HG02852 (cell line): ENCODE measurements at regions not wholly inside any gene's neighbourhood (a gene's known extent, or its start where the extent isn't known, plus 50 kb on each side); places are given as distances from the start of the nearest gene placed in this dataset.
A peak's percentile ranks its signal among the peaks of the same experiment; 100 is the strongest.
"Not testable (repeated sequence)": the region's sequence is repeated elsewhere in the genome, so short reads cannot be mapped to it uniquely, and the experiment has no call there.

Experiments used
- ATAC-seq: cut with Tn5 transposase; IDR thresholded peaks from one replicate; pipeline ENCODE4 v1.9.1; 2021; ENCODE audit warnings: mild to moderate bottlenecking, moderate library complexity; ENCODE audit not compliant: unreplicated experiment

- no peak for ATAC-seq
These were observed 101.4 kb downstream of the TNFAIP3 start for GRCh38 chr6:137968455-137968804.

DNA sequence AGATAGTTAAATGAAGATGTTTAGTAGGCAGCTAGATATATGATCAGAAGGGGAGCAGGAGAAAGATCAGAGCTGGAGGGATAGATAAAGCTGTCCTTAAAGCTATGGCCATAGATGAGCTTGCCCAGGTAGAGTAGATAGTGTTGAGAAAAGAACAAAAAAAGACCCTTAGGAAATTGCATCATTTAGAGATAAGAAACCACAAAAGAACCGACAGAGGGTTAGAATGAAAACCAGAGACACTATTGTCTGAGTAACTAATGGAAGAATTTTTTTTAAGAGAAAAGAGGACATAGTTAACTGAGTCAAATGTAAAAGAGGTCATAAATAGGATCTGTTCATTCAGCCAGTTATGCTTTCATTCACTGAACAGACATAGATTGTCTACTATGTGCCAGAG, 101.8 kb downstream of the TNFAIP3 start:
- ATAC-seq, result no peak

DNA sequence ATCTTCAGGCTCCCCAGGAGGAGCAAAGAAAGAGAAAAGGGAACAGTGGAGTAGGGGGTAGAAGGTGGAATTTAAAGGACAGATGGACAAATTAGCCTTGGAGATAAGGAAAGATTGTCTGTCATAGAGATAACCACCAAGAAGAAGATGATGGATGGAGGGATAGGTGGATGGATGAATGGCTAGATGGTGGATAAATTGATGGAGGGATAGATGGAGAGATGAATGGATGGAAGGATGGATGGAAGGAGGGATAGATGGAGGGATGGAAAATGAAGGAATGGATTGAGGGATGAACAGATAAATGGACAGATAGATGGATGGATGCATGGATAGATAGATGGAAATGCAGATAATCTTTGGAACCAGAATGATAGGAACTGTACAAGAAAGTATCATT, 102.8 kb downstream of the TNFAIP3 start:
- no peak for ATAC-seq

DNA sequence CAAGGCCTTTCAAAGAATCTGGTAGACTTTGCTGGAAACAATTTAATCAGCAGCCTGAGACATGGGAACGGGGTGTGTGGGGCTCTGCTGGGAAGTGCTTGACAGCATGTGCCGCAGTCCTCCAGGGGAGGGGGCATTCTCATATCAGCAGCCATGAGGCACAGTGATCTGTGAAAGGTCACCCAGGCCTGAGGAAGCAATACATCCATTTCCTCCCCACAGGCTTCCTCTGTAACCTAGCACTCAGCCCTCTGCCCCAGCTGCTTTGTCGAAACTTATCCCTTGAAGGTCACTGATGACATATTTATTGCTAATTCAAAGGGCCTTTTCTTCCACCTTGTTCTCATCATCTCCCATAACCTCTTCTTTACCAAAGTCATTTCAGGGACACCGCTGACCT, 103.3 kb downstream of the TNFAIP3 start:
- ATAC-seq, result peak; percentile 41

DNA sequence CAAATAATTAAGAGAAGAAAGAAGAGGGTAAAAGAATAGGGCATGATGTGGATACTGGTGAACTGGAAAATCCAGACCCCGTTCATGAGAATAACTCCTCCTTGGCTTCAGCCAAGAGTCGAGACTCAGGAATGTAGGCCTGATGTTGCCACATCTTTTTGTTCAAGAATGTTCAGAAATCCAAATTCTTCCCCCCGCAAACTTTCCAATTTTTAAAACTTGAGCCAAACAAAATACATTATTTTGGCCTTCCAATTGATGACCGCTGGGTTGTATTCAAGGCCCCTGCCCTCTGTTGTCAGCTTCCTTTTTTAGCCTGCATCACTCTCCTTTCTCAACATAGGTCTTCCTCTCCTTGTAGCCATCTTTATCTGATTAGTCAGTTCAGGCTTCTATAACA, 106.1 kb downstream of the TNFAIP3 start:
- ATAC-seq, result no peak

- peak; percentile 35 for ATAC-seq
These were observed 108.3 kb downstream of the TNFAIP3 start for GRCh38 chr6:137975188-137975940.

DNA sequence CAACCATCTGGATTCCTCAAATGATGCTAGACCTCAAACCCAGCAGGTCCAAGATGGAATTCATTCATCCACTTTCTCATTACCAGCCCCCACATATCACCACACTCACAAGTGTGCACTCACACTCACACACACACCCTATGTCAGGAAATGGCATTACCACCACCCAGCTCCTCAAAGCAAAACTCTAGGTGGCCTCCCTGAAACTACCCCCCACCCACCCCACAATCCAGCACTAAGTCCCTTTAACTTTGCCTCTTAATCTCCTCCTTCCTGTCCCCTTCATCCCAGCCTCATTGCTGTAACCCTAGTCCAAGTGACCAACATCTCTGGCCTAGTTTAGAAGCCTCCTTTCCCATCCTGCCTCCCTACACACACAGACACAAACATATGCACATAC, 109.4 kb downstream of the TNFAIP3 start:
- ATAC-seq, result no peak

DNA sequence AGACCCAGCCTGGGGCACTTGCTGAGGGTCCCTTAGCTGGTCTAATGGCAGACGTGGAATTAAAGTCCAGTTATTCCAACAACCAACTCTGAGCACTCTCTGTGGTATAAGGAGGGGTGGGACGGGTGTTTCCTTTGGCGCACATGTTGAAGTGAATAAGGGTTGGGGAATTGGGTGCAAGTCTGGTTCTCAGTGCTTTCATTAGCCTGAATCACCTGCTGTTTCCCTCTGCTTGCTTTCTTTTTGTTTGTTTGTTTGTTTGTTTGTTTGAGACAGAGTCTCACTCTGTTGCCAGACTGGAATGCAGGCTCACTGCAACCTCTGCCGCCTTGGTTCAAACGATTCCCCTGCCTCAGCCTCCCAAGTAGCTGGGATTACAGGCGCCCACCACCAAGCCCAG, 110.1 kb downstream of the TNFAIP3 start:
- ATAC-seq, result no peak

DNA sequence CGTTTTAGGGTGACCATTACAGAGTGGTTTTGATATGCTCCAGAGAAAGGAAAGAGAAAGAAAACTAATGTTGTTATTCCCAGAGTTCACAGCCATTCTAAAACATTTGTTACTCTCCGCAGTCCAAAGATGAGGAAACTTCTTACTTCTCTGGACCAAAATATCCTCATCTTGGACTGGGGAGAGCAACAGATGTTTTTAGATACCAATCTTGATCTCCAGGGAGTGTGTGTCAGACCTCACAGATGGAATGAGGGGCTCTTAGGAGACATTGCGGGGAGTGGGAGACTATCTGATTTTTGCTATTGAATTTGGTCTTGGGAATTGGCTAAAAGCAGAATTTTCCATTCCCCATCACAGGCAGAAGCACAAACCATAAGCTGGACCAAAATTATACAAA, 110.8 kb downstream of the TNFAIP3 start:
- ATAC-seq, result no peak

DNA sequence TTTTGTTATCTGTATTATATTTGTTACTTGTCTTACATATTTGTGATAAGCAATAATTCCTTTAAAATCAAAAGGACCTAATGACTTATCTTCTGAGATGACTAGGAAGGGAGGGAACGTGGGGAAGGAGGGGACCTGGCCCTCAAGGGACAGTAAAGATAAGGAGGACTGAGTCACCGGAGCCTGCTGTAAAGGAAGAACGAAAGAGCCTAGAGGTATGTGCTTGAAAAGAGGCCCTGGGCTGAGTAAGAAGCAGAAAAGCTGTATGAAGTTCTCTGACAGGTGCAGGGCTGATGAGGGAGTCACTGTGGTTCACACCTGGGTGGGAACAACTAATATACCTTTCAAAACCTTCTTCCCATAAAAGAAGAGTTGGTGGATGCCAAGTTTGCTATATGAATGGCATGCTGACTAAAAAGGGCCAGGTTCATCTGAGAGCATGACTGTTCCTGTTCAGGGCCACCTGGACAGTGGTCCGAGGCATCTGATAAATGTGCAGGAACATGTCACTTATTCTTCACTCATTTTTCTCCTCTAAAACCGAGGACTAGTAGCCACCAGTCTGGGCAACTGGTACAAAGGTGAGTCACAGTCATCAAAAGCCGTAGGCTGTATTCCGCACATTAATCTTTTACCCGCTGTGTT, 111.3 kb downstream of the TNFAIP3 start:
- ATAC-seq, result peak; percentile 62

DNA sequence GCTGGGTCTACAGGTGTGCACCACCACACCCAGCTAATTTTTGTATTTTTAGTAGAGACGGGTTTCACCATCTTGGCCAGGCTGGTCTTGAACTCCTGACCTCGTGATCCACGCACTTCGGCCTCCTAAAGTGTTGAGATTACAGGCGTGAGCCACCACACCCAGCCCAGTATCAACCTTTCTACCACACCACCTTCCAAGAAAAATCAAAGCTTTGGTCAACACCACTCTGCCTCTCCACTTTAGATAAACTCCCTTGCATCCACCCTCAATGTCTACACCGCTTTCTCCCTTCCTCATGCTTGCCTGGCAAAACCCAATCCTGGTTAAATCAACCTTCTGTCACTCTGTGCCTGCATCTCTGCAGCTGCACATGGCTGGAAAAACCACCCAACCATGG, 112.2 kb downstream of the TNFAIP3 start:
- ATAC-seq, result not testable (repeated sequence)

DNA sequence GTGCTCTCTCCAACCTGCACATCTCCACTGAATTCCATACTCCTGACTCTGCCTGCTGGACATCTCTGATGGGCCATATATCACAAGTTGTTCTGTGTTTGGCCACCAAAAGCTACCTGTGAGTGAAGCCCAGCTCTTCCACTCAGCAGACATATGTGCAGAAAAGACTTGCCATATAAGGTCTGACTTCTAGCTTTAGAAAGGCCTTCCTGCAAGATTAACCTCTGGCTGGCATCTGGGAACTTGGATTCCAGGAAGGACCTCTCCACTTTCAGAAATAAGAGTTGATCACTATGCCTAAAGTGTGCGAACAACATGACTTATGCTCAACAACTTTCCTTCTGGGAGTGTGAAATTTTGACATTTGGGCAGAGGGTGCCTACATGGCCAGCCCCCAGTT, 113.7 kb downstream of the TNFAIP3 start:
- ATAC-seq, result no peak

- no peak for ATAC-seq
These were observed 114.7 kb downstream of the TNFAIP3 start for GRCh38 chr6:137981758-137982157.

- no peak for ATAC-seq
These were observed 115.5 kb downstream of the TNFAIP3 start for GRCh38 chr6:137982418-137983189.

- ATAC-seq, result no peak
These were observed 116.2 kb downstream of the TNFAIP3 start for GRCh38 chr6:137983269-137983668.

DNA sequence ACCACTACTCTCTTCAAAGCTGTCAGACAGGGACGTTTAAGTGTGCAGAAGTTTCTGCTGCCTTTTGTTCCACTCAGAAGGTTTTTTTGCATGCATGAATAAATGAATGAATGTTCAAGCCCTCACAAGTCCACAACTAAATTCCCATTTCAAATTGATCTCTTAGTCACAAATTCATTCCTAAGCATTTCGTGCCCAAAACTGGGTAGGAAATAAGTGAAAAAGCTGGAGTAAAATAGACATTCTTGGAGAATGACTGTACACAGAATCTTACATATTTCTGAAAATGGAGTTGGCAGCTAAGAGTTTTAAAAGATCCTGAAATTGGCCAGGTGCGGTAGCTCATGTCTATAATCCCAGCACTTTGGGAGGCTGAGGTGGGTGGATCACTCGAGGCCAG, 117.6 kb downstream of the PERP start:
- ATAC-seq, result no peak

GRCh38 chr6:137995371-137995770, 111.8 kb downstream of the PERP start:
- ATAC-seq, result no peak

DNA sequence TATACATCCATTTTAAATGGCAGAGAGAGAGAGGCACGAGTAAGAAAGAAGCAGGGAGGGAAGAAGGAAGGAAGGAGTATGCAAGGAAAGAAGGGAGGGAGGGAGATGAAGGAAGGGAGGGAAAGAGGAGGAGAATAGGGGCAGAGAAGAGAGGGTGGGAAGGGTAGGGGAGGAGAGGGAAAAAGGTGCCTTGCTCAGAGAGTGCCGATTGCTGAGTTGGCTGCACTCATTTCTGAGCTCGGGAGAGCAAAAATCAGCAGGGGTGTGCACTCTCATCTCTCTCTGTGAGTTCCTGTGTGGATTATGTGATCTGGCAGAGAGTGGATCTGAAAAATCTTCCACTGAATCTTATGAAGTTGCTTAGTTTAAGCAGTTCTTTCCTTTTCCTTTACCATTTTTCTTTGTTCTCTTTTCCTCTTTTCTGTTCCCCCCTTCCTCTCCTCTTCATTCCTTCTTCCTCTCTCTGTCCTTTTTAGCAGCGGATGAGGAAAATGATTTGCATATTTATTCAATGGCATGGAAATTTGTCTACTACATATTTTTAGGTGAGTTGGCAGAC, 108.7 kb downstream of the PERP start:
- no peak for ATAC-seq

DNA sequence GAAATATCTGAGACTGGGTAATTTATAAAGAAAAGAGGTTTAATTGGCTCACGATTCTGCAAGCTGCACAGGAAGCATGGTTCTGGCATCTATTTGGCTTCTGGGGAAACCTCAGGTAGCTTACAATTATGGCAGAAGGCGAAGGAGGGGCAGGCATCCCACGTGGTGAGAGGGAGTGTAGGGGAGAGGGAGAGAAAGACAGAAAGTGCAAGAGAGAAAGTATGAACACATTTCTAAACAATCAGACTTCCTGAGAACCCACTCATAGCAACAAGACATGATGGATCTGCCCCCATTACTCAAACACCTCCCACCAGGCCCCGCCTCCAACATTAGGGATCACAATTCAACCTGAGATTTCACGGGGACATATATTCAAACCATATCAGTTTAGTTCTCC, 107.4 kb downstream of the PERP start:
- ATAC-seq, result no peak

GRCh38 chr6:138000941-138001340, 106.3 kb downstream of the PERP start:
- no peak for ATAC-seq

- ATAC-seq, result no peak
These were observed 105.4 kb downstream of the PERP start for GRCh38 chr6:138001750-138002349.
